Stimulated activated CD4-positive, alpha-beta T cell treated with anti-CD3 and anti-CD28 coated beads, Interleukin-4, amount 100 ng/mL, for 24 hours (primary cell): ENCODE measurements at regions not wholly inside any gene's neighbourhood (a gene's known extent, or its start where the extent isn't known, plus 50 kb on each side); places are given as distances from the start of the nearest gene placed in this dataset.
"Not testable (repeated sequence)": the region's sequence is repeated elsewhere in the genome, so short reads cannot be mapped to it uniquely, and the experiment has no call there.

Experiments
- DNase-seq: peaks from one replicate; pipeline ENCODE4 v3.0.0-alpha.2; 2020

GRCh38 chrX:26581091-26581490 is 365.1 kb downstream of the MAGEB5 start:
- DNase-seq: no peak

- no peak for DNase-seq
Observed at GRCh38 chrX:26580021-26580420, 364.1 kb downstream of the MAGEB5 start.

- DNase-seq: no peak
Observed at GRCh38 chrX:26574234-26574633, 358.3 kb downstream of the MAGEB5 start.

- DNase-seq: no peak
Observed at GRCh38 chrX:26562156-26562555, 346.2 kb downstream of the MAGEB5 start.

GRCh38 chrX:26559855-26560254 is 343.9 kb downstream of the MAGEB5 start:
- DNase-seq: no peak

GRCh38 chrX:26558719-26559386 is 342.9 kb downstream of the MAGEB5 start:
- no peak for DNase-seq

- no peak for DNase-seq
Observed at GRCh38 chrX:26557691-26558321, 341.8 kb downstream of the MAGEB5 start.

GRCh38 chrX:26525768-26526167 is 309.8 kb downstream of the MAGEB5 start:
- not testable (repeated sequence) for DNase-seq

- no peak for DNase-seq
Observed at GRCh38 chrX:26522501-26522900, 306.5 kb downstream of the MAGEB5 start.

- no peak for DNase-seq
Observed at GRCh38 chrX:26511589-26512363, 295.8 kb downstream of the MAGEB5 start.

GRCh38 chrX:26470941-26471340 is 255.0 kb downstream of the MAGEB5 start:
- DNase-seq: no peak

GRCh38 chrX:26466387-26466786 is 250.4 kb downstream of the MAGEB5 start:
- no peak for DNase-seq

GRCh38 chrX:26445288-26445687 is 229.3 kb downstream of the MAGEB5 start:
- DNase-seq: no peak

- not testable (repeated sequence) for DNase-seq
Observed at GRCh38 chrX:26444417-26444816, 228.4 kb downstream of the MAGEB5 start.

GRCh38 chrX:26442340-26442739 is 226.4 kb downstream of the MAGEB5 start:
- no peak for DNase-seq

- no peak for DNase-seq
Observed at GRCh38 chrX:26414534-26414933, 198.6 kb downstream of the MAGEB5 start.

GRCh38 chrX:26411045-26411444 is 195.1 kb downstream of the MAGEB5 start:
- no peak for DNase-seq

GRCh38 chrX:26409636-26410035 is 193.7 kb downstream of the MAGEB5 start:
- no peak for DNase-seq

GRCh38 chrX:26387906-26388305 is 171.9 kb downstream of the MAGEB5 start:
- DNase-seq: no peak

- no peak for DNase-seq
Observed at GRCh38 chrX:26376037-26376708, 160.2 kb downstream of the MAGEB5 start.

GRCh38 chrX:26375346-26375745 is 159.4 kb downstream of the MAGEB5 start:
- DNase-seq: no peak

GRCh38 chrX:26373829-26374228 is 157.9 kb downstream of the MAGEB5 start:
- DNase-seq: no peak

- DNase-seq: no peak
Observed at GRCh38 chrX:26352891-26353430, 137.0 kb downstream of the MAGEB5 start.
